ENCODE measurements at regions not wholly inside any gene's neighbourhood (a gene's known extent, or its start where the extent isn't known, plus 50 kb on each side); places are given as distances from the start of the nearest gene placed in this dataset.

GRCh38 chr21:18722193-18722592 lies 318.6 kb upstream of the TMPRSS15 start:
- ATAC-seq (no peak), DNase-seq (ENCODE audit: low read depth, low spot score) (no peak)
- intact Hi-C loops (cut with micrococcal nuclease; ENCODE audit: unreplicated experiment) (no loop called here), in situ Hi-C loops (cut with HindIII; ENCODE audit: low pct_unique_long_range_greater_than_20kb, low sequenced_read_pairs) (no loop called here)
- H3K27ac ChIP-seq (ENCODE audit: low read length), result no peak overlapping the region
- no peak for TF ChIP-seq CTCF (IDR thresholded peaks at IDR 0.05)
- TF ChIP-seq SIN3A (IDR thresholded peaks at IDR 0.05; ENCODE audit: borderline replicate concordance, insufficient read depth, low read depth, low read length), result no peak
- TF ChIP-seq POLR2AphosphoS5 (IDR thresholded peaks at IDR 0.05; ENCODE audit: low read depth, low read length), result no peak
- TF ChIP-seq REST (IDR thresholded peaks at IDR 0.05; ENCODE audit: insufficient read depth in 1 of 2, low read depth in 2 of 2, low read length in 1 of 2), result no peak
- TF ChIP-seq TCF7L2 (IDR thresholded peaks at IDR 0.05; ENCODE audit: low read depth, low read length), result no peak
- no peaks in the 10 kb centered on the region for H3K36me3 ChIP-seq (ENCODE audit: control insufficient read depth, insufficient read depth, low read length)
- no peak overlapping the region for H3K4me3 ChIP-seq (ENCODE audit: low read depth in 2 of 2, low read length in 2 of 2)
- POLR2A ChIA-PET, result no interaction called here
- no peaks in the 10 kb centered on the region for H3K27me3 ChIP-seq (ENCODE audit: control insufficient read depth, insufficient read depth, low read length)
- no peaks in the 10 kb centered on the region for H3K4me1 ChIP-seq (ENCODE audit: control insufficient read depth, insufficient read depth, low read length)
- CTCF ChIA-PET, result no interaction called here
- H3K9me3 ChIP-seq (ENCODE audit: control insufficient read depth, insufficient read depth, low read depth, low read length), result no peaks in the 10 kb centered on the region
- no TSS peak for BruUV-seq (replicated peaks)

GRCh38 chr21:18723171-18723570 lies 319.6 kb upstream of the TMPRSS15 start:
- POLR2A ChIA-PET, result no interaction called here
- CTCF ChIA-PET, result no interaction called here
- Histone ChIP-seq H3K27ac (ENCODE audit: low read length) (no peak overlapping the region), H3K4me3 (ENCODE audit: low read depth in 2 of 2, low read length in 2 of 2) (no peak overlapping the region), H3K36me3 (ENCODE audit: control insufficient read depth, insufficient read depth, low read length) (no peaks in the 10 kb centered on the region), H3K9me3 (ENCODE audit: control insufficient read depth, insufficient read depth, low read depth, low read length) (no peaks in the 10 kb centered on the region), H3K27me3 (ENCODE audit: control insufficient read depth, insufficient read depth, low read length) (no peaks in the 10 kb centered on the region), H3K4me1 (ENCODE audit: control insufficient read depth, insufficient read depth, low read length) (no peaks in the 10 kb centered on the region)
- no peak for TF ChIP-seq POLR2AphosphoS5 (IDR thresholded peaks at IDR 0.05; ENCODE audit: low read depth, low read length)
- in situ Hi-C loops (cut with HindIII; ENCODE audit: low pct_unique_long_range_greater_than_20kb, low sequenced_read_pairs), result no loop called here
- no peak for DNase-seq (ENCODE audit: low read depth, low spot score)
- no TSS peak for BruUV-seq (replicated peaks)
- intact Hi-C loops (cut with micrococcal nuclease; ENCODE audit: unreplicated experiment), result no loop called here
- ATAC-seq, result no peak

GRCh38 chr21:18725653-18726052 lies 322.1 kb upstream of the TMPRSS15 start:
- no TSS peak for BruUV-seq (replicated peaks)
- Histone ChIP-seq H3K9me3 (ENCODE audit: control insufficient read depth, insufficient read depth, low read depth, low read length) (no peaks in the 10 kb centered on the region), H3K4me1 (ENCODE audit: control insufficient read depth, insufficient read depth, low read length) (no peaks in the 10 kb centered on the region), H3K4me3 (ENCODE audit: low read depth in 2 of 2, low read length in 2 of 2) (no peak overlapping the region), H3K36me3 (ENCODE audit: control insufficient read depth, insufficient read depth, low read length) (no peaks in the 10 kb centered on the region), H3K27me3 (ENCODE audit: control insufficient read depth, insufficient read depth, low read length) (no peaks in the 10 kb centered on the region), H3K27ac (ENCODE audit: low read length) (no peak overlapping the region)
- ChIA-PET CTCF (no interaction called here), POLR2A (no interaction called here)
- in situ Hi-C loops (cut with HindIII; ENCODE audit: low pct_unique_long_range_greater_than_20kb, low sequenced_read_pairs) (no loop called here), intact Hi-C loops (cut with micrococcal nuclease; ENCODE audit: unreplicated experiment) (no loop called here)
- DNase-seq (ENCODE audit: low read depth, low spot score) (no peak), ATAC-seq (no peak)
- TF ChIP-seq CTCF (IDR thresholded peaks at IDR 0.05) (no peak), TCF7L2 (IDR thresholded peaks at IDR 0.05; ENCODE audit: low read depth, low read length) (no peak), SIN3A (IDR thresholded peaks at IDR 0.05; ENCODE audit: borderline replicate concordance, insufficient read depth, low read depth, low read length) (no peak), POLR2AphosphoS5 (IDR thresholded peaks at IDR 0.05; ENCODE audit: low read depth, low read length) (no peak), REST (IDR thresholded peaks at IDR 0.05; ENCODE audit: insufficient read depth in 1 of 2, low read depth in 2 of 2, low read length in 1 of 2) (no peak)
